ENCODE measurements at regions not wholly inside any gene's neighbourhood (a gene's known extent, or its start where the extent isn't known, plus 50 kb on each side); places are given as distances from the start of the nearest gene placed in this dataset.

GRCh38 chr20:39632176-39632575, 670.0 kb downstream of the DHX35 start:
- FAIRE-seq: no peak
- no peak for TF ChIP-seq CTCF (IDR thresholded peaks at IDR 0.05; ENCODE audit: borderline replicate concordance, extremely low read depth, insufficient read depth)
- Histone ChIP-seq H3K36me3 (ENCODE audit: control insufficient read depth in 2 of 3, insufficient read depth in 3 of 3, low read length in 3 of 3) (no peaks in the 10 kb centered on the region), H3K27me3 (ENCODE audit: control insufficient read depth, insufficient read depth, low read length) (no peaks in the 10 kb centered on the region), H3K9ac (ENCODE audit: low read length in 3 of 3) (no peak overlapping the region), H3K4me1 (ENCODE audit: control insufficient read depth in 2 of 3, insufficient read depth in 2 of 3, low read depth in 1 of 3, low read length in 3 of 3) (no peaks in the 10 kb centered on the region), H3K9me3 (ENCODE audit: control insufficient read depth in 2 of 3, insufficient read depth in 1 of 3, low read length in 3 of 3) (no peaks in the 10 kb centered on the region), H3K4me3 (ENCODE audit: low read length in 3 of 3) (no peak overlapping the region), H3K27ac (ENCODE audit: low read depth in 2 of 2, low read length in 2 of 2) (no peak overlapping the region)
- intact Hi-C loops (cut with DNase I): no loop called here
- DNase-seq: no peak

GRCh38 chr20:39631557-39631956, 669.4 kb downstream of the DHX35 start:
- FAIRE-seq (no peak), DNase-seq (no peak)
- H3K27ac ChIP-seq (ENCODE audit: low read depth in 2 of 2, low read length in 2 of 2): no peak overlapping the region
- no peaks in the 10 kb centered on the region for H3K36me3 ChIP-seq (ENCODE audit: control insufficient read depth in 2 of 3, insufficient read depth in 3 of 3, low read length in 3 of 3)
- H3K27me3 ChIP-seq (ENCODE audit: control insufficient read depth, insufficient read depth, low read length): no peaks in the 10 kb centered on the region
- no peaks in the 10 kb centered on the region for H3K4me1 ChIP-seq (ENCODE audit: control insufficient read depth in 2 of 3, insufficient read depth in 2 of 3, low read depth in 1 of 3, low read length in 3 of 3)
- H3K9ac ChIP-seq (ENCODE audit: low read length in 3 of 3): no peak overlapping the region
- TF ChIP-seq CTCF (IDR thresholded peaks at IDR 0.05; ENCODE audit: borderline replicate concordance, extremely low read depth, insufficient read depth): no peak
- intact Hi-C loops (cut with DNase I): no loop called here
- H3K4me3 ChIP-seq (ENCODE audit: low read length in 3 of 3): no peak overlapping the region
- no peaks in the 10 kb centered on the region for H3K9me3 ChIP-seq (ENCODE audit: control insufficient read depth in 2 of 3, insufficient read depth in 1 of 3, low read length in 3 of 3)

GRCh38 chr20:39630215-39630908, 668.2 kb downstream of the DHX35 start:
- H3K27me3 ChIP-seq (ENCODE audit: control insufficient read depth, insufficient read depth, low read length): no peaks in the 10 kb centered on the region
- no peak for TF ChIP-seq CTCF (IDR thresholded peaks at IDR 0.05; ENCODE audit: borderline replicate concordance, extremely low read depth, insufficient read depth)
- H3K36me3 ChIP-seq (ENCODE audit: control insufficient read depth in 2 of 3, insufficient read depth in 3 of 3, low read length in 3 of 3): no peaks in the 10 kb centered on the region
- peaks cover 0 to 3% (median 0%) of the 10 kb centered on the region in 3 donors for H3K9me3 ChIP-seq (ENCODE audit: control insufficient read depth in 2 of 3, insufficient read depth in 1 of 3, low read length in 3 of 3)
- H3K4me1 ChIP-seq (ENCODE audit: control insufficient read depth in 2 of 3, insufficient read depth in 2 of 3, low read depth in 1 of 3, low read length in 3 of 3): no peaks in the 10 kb centered on the region
- peak in 2 of 5 donors; percentile 16 to 29 for DNase-seq
- H3K4me3 ChIP-seq (ENCODE audit: low read length in 3 of 3): no peak overlapping the region
- intact Hi-C loops (cut with DNase I): no loop called here
- no peak overlapping the region for H3K9ac ChIP-seq (ENCODE audit: low read length in 3 of 3)
- no peak overlapping the region for H3K27ac ChIP-seq (ENCODE audit: low read depth in 2 of 2, low read length in 2 of 2)
- no peak for FAIRE-seq

- no peak for TF ChIP-seq CTCF (IDR thresholded peaks at IDR 0.05; ENCODE audit: borderline replicate concordance, extremely low read depth, insufficient read depth)
- no peak for DNase-seq
- H3K27me3 ChIP-seq (ENCODE audit: control insufficient read depth, insufficient read depth, low read length): no peaks in the 10 kb centered on the region
- intact Hi-C loops (cut with DNase I): no loop called here
- FAIRE-seq: no peak
- H3K27ac ChIP-seq (ENCODE audit: low read depth in 2 of 2, low read length in 2 of 2): no peak overlapping the region
- peaks cover 0 to 3% (median 0%) of the 10 kb centered on the region in 3 donors for H3K9me3 ChIP-seq (ENCODE audit: control insufficient read depth in 2 of 3, insufficient read depth in 1 of 3, low read length in 3 of 3)
- H3K4me3 ChIP-seq (ENCODE audit: low read length in 3 of 3): no peak overlapping the region
- H3K9ac ChIP-seq (ENCODE audit: low read length in 3 of 3): no peak overlapping the region
- no peaks in the 10 kb centered on the region for H3K36me3 ChIP-seq (ENCODE audit: control insufficient read depth in 2 of 3, insufficient read depth in 3 of 3, low read length in 3 of 3)
- H3K4me1 ChIP-seq (ENCODE audit: control insufficient read depth in 2 of 3, insufficient read depth in 2 of 3, low read depth in 1 of 3, low read length in 3 of 3): no peaks in the 10 kb centered on the region
These were observed 665.6 kb downstream of the DHX35 start for GRCh38 chr20:39627765-39628164.

All from kidney (tissue), 13 donors.